Activated T-cell treated with anti-CD3 and anti-CD28 coated beads, Interleukin-2, amount 50 U/mL, for 24 hours (primary cell): ENCODE measurements at regions not wholly inside any gene's neighbourhood (a gene's known extent, or its start where the extent isn't known, plus 50 kb on each side); places are given as distances from the start of the nearest gene placed in this dataset.

Experiments used
- DNase-seq: peaks from one replicate; pipeline ENCODE4 v3.0.0-alpha.2; 2020
- H3K27ac Mint-ChIP-seq: 2 replicates; pipeline ENCODE4 v1.8.0; 2020; ENCODE audit warnings: mild to moderate bottlenecking, mixed read lengths
- H3K27me3 Mint-ChIP-seq: 2 replicates; pipeline ENCODE4 v1.8.0; 2020; ENCODE audit warnings: mixed read lengths
- H3K36me3 Mint-ChIP-seq: 2 replicates; pipeline ENCODE4 v1.8.0; 2020; ENCODE audit warnings: low read depth, mixed read lengths
- H3K4me1 Mint-ChIP-seq: 2 replicates; pipeline ENCODE4 v1.8.0; 2020; ENCODE audit warnings: low read depth, mixed read lengths
- H3K4me3 Mint-ChIP-seq: 2 replicates; pipeline ENCODE4 v1.8.0; 2020; ENCODE audit warnings: mild to moderate bottlenecking, moderate library complexity, mixed read lengths
- H3K9me3 Mint-ChIP-seq: 2 replicates; pipeline ENCODE4 v1.8.0; 2020; ENCODE audit warnings: mixed read lengths

GRCh38 chr2:106941372-106941993 is 55.5 kb upstream of the ST6GAL2 start:
- no peak overlapping the region for H3K27ac Mint-ChIP-seq

GRCh38 chr2:106943468-106944200 is 57.7 kb upstream of the ST6GAL2 start:
- H3K27ac Mint-ChIP-seq = no peak overlapping the region
- DNase-seq = no peak
- no peaks in the 10 kb centered on the region for H3K4me1 Mint-ChIP-seq
- no peak overlapping the region for H3K4me3 Mint-ChIP-seq
- peaks cover 5% of the 10 kb centered on the region for H3K9me3 Mint-ChIP-seq
- H3K27me3 Mint-ChIP-seq = no peaks in the 10 kb centered on the region
- no peaks in the 10 kb centered on the region for H3K36me3 Mint-ChIP-seq

More at GRCh38 chr2:106941372-106941993, 55.5 kb upstream of the ST6GAL2 start:
- Mint-ChIP-seq H3K4me3 (no peak overlapping the region), H3K27me3 (no peaks in the 10 kb centered on the region), H3K4me1 (no peaks in the 10 kb centered on the region), H3K9me3 (peaks cover 5% of the 10 kb centered on the region), H3K36me3 (no peaks in the 10 kb centered on the region)
- DNase-seq = no peak

- no peaks in the 10 kb centered on the region for H3K27me3 Mint-ChIP-seq
- H3K4me3 Mint-ChIP-seq = no peak overlapping the region
- H3K9me3 Mint-ChIP-seq = peaks cover 5% of the 10 kb centered on the region
- no peaks in the 10 kb centered on the region for H3K36me3 Mint-ChIP-seq
- H3K4me1 Mint-ChIP-seq = no peaks in the 10 kb centered on the region
- no peak for DNase-seq
- no peak overlapping the region for H3K27ac Mint-ChIP-seq
These were observed 58.2 kb upstream of the ST6GAL2 start for GRCh38 chr2:106944215-106944614.

- Mint-ChIP-seq H3K27ac (no peak overlapping the region), H3K36me3 (no peaks in the 10 kb centered on the region), H3K9me3 (peaks cover 8% of the 10 kb centered on the region), H3K4me3 (no peak overlapping the region), H3K4me1 (no peaks in the 10 kb centered on the region), H3K27me3 (no peaks in the 10 kb centered on the region)
- no peak for DNase-seq
These were observed 62.6 kb upstream of the ST6GAL2 start for GRCh38 chr2:106948540-106948939.

DNA sequence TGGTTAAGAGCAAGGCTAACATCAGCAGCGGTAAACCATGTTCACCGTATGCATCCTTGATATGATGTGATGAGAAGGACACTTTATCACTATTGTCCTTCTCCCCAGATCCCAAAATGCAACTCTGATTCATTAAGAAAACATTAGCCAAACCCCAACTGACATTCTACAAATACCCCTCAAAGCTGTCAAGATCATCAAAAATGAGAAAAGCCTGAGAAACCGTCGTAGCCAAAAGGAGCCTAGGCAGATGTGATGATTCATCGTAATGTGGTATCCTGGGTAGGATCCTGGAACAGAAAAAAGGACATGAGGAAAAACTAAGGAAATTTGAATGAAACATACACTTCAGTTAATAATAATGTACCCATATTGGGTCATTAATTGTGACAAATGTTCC is 67.3 kb upstream of the ST6GAL2 start:
- H3K4me1 Mint-ChIP-seq = no peaks in the 10 kb centered on the region

GRCh38 chr2:106953779-106954178 is 67.8 kb upstream of the ST6GAL2 start:
- DNase-seq = no peak
- H3K27me3 Mint-ChIP-seq = no peaks in the 10 kb centered on the region
- no peaks in the 10 kb centered on the region for H3K4me1 Mint-ChIP-seq
- peaks cover 5% of the 10 kb centered on the region for H3K9me3 Mint-ChIP-seq
- H3K27ac Mint-ChIP-seq = no peak overlapping the region
- H3K4me3 Mint-ChIP-seq = no peak overlapping the region
- no peaks in the 10 kb centered on the region for H3K36me3 Mint-ChIP-seq

More for the DNA sequence above, 67.3 kb upstream of the ST6GAL2 start:
- Mint-ChIP-seq H3K4me3 (no peak overlapping the region), H3K27me3 (no peaks in the 10 kb centered on the region), H3K27ac (no peak overlapping the region), H3K9me3 (peaks cover 5% of the 10 kb centered on the region), H3K36me3 (no peaks in the 10 kb centered on the region)
- DNase-seq = no peak

DNA sequence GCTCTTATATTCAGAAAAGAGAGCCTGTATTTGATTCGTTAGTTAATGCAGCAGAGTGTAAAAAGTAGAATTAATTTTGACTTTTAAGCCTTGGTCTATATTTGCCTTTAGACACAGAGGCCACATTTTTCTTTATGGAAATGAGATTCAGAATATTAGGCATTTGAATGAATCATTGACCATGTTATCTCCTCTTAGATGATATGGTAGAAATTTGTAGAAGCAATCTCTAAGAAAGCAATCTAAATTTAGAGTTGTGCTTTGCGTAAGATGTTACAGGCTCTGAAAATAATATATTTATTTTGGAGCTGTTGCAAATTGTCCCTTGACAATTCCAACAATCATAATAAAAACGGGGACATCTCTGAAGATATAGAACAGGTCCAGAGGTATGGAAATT is 68.3 kb upstream of the ST6GAL2 start:
- no peak for DNase-seq
- Mint-ChIP-seq H3K4me3 (no peak overlapping the region), H3K9me3 (peaks cover 7% of the 10 kb centered on the region), H3K36me3 (no peaks in the 10 kb centered on the region), H3K27ac (no peak overlapping the region), H3K27me3 (no peaks in the 10 kb centered on the region), H3K4me1 (no peaks in the 10 kb centered on the region)

DNA sequence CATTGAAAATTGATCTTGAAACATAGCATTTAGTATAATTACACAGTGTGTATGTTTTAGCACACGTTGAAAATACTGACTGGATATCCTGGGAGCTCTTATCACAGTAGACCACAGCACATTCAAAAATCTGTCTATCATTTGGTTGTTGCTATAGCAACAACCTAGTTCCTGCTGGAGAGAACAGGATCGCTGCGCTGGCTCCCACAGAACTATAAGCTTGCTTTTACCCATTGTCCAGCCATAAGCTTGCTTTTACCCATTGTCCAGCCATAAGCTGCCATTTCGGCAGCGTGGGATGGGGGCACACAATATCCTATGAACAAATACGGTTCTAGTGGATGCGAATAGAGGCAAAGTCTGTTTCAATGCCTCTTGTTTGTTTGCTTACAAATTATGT is 70.4 kb upstream of the ST6GAL2 start:
- H3K36me3 Mint-ChIP-seq = no peaks in the 10 kb centered on the region
- no peak overlapping the region for H3K27ac Mint-ChIP-seq
- no peaks in the 10 kb centered on the region for H3K27me3 Mint-ChIP-seq
- no peaks in the 10 kb centered on the region for H3K4me1 Mint-ChIP-seq
- H3K9me3 Mint-ChIP-seq = peaks cover 4% of the 10 kb centered on the region
- H3K4me3 Mint-ChIP-seq = no peak overlapping the region
- DNase-seq = no peak

GRCh38 chr2:106956879-106957278 is 70.9 kb upstream of the ST6GAL2 start:
- no peak for DNase-seq
- no peak overlapping the region for H3K27ac Mint-ChIP-seq
- no peaks in the 10 kb centered on the region for H3K27me3 Mint-ChIP-seq
- no peaks in the 10 kb centered on the region for H3K36me3 Mint-ChIP-seq
- no peaks in the 10 kb centered on the region for H3K4me1 Mint-ChIP-seq
- no peak overlapping the region for H3K4me3 Mint-ChIP-seq
- H3K9me3 Mint-ChIP-seq = peaks cover 4% of the 10 kb centered on the region

DNA sequence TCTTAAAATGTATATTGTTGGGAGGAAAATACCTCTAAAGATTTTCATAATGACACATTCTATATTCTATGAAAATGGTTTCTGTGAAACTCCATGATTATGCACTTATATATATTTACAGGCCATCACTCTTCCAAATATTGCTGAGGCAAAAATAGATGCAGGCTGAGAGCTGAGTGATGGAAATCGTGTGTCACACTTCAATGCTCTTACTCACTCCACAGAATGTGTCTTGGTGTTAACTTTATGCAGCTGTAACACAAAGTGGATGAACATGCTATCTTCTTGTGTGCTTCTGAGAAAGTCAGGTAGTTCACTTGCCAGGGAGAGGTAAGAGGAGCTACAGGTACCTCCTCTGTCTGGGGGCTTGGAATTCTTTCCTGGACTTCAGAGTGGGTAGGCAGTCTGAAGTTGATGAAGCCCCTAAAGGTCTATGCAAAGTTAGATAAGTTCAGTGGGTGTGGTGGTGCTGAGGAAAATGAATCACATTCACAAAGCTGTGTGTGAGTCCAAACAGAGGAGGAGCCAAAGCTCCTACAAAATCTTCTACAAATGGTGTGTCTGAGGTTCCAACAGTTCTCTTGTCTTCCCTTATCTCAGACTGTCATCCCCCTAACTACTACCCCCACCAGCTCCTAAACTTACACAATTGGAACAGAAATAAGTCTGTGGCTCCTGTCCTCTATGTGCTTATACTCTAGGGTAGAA is 74.2 kb upstream of the ST6GAL2 start:
- Mint-ChIP-seq H3K4me1 (no peaks in the 10 kb centered on the region), H3K27ac (no peak overlapping the region), H3K4me3 (no peak overlapping the region), H3K27me3 (no peaks in the 10 kb centered on the region), H3K9me3 (peaks cover 4% of the 10 kb centered on the region), H3K36me3 (no peaks in the 10 kb centered on the region)
- no peak for DNase-seq

GRCh38 chr2:106960683-106961161 is 74.8 kb upstream of the ST6GAL2 start:
- Mint-ChIP-seq H3K4me3 (no peak overlapping the region), H3K36me3 (no peaks in the 10 kb centered on the region), H3K9me3 (peaks cover 4% of the 10 kb centered on the region), H3K27me3 (no peaks in the 10 kb centered on the region), H3K27ac (no peak overlapping the region), H3K4me1 (no peaks in the 10 kb centered on the region)
- no peak for DNase-seq

DNA sequence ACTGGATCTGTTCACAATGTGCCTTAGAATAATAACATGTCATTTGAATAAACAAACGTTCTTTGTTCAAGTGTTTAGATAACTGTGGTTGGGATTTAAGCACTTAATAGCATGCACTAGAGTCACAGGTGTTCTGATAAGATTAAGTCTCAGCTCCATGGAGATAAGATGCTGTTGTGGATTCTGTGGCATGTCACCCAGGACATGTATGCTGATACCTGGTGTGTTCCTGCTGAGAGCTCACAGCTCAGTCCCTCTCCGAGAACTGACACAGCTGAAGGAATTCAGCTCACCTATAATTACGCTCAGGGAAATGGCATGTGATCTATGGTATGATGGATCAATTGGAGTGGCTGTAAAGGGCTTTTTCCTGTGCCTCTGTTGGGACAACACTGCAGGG is 75.4 kb upstream of the ST6GAL2 start:
- H3K27me3 Mint-ChIP-seq = no peaks in the 10 kb centered on the region
- no peak for DNase-seq
- no peak overlapping the region for H3K4me3 Mint-ChIP-seq
- H3K27ac Mint-ChIP-seq = no peak overlapping the region
- no peaks in the 10 kb centered on the region for H3K36me3 Mint-ChIP-seq
- no peaks in the 10 kb centered on the region for H3K4me1 Mint-ChIP-seq
- H3K9me3 Mint-ChIP-seq = peaks cover 4% of the 10 kb centered on the region

GRCh38 chr2:106963156-106963555 is 77.2 kb upstream of the ST6GAL2 start:
- H3K27ac Mint-ChIP-seq = no peak overlapping the region

DNA sequence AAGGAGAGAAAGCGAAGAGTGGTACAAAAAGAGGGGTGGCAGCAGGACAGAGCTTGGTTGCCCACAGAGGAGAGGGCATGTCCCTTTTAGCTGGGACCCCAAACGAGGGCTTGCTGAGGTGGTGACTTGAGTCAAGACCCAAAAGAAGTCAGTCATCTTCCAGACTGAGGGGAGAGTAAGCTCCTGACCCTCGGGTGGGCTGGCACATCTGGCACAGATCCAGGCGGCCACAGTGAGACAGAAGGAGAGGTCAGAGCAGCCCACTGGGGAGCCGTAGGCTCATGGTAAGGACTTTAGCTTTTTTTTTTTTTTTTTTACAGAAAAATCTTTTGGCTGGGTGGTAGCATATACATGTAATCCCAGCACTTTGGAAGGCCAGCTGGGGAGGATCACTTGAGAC is 77.9 kb upstream of the ST6GAL2 start:
- no peak for DNase-seq
- Mint-ChIP-seq H3K27ac (no peak overlapping the region), H3K4me1 (no peaks in the 10 kb centered on the region), H3K4me3 (no peak overlapping the region), H3K27me3 (no peaks in the 10 kb centered on the region), H3K9me3 (peaks cover 4% of the 10 kb centered on the region), H3K36me3 (no peaks in the 10 kb centered on the region)

More at GRCh38 chr2:106963156-106963555, 77.2 kb upstream of the ST6GAL2 start:
- Mint-ChIP-seq H3K4me3 (no peak overlapping the region), H3K4me1 (no peaks in the 10 kb centered on the region), H3K27me3 (no peaks in the 10 kb centered on the region), H3K9me3 (peaks cover 4% of the 10 kb centered on the region), H3K36me3 (no peaks in the 10 kb centered on the region)
- no peak for DNase-seq

DNA sequence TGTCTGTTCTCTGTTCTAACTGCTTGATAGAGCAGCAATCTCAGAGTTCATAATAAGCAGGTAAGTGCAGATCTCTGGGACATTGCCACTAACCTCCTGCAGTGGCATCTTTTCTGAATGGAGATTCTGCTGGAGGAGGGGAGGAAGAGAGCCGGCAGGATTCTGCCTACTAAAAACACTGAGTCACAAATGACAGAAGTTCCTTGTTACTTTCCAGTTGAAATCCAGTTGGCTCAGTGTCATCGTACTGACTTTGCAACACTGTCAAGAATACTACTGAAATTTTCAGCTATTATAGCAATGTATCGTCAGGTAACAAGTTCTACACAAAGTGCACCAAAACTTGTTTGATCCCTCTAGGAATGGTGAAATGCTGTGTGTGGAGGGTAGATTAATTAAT is 79.6 kb upstream of the ST6GAL2 start:
- no peaks in the 10 kb centered on the region for H3K36me3 Mint-ChIP-seq

More for the DNA sequence above, 79.6 kb upstream of the ST6GAL2 start:
- H3K27ac Mint-ChIP-seq = no peak overlapping the region
- DNase-seq = no peak
- no peaks in the 10 kb centered on the region for H3K27me3 Mint-ChIP-seq
- no peaks in the 10 kb centered on the region for H3K4me1 Mint-ChIP-seq
- no peak overlapping the region for H3K4me3 Mint-ChIP-seq
- H3K9me3 Mint-ChIP-seq = no peaks in the 10 kb centered on the region
